K562 (cell line): ENCODE measurements at regions not wholly inside any gene's neighbourhood (a gene's known extent, or its start where the extent isn't known, plus 50 kb on each side); places are given as distances from the start of the nearest gene placed in this dataset.

Source experiments
- ATAC-seq: fragments of 200-7000 bp; cut with Tn5 transposase; 3 replicates; pipeline ENCODE4 v1.9.1; 2020; ENCODE audit warnings: moderate library complexity
- BruUV-seq: library from RNA; stranded (reverse); fragments of 400-500 nt; replicated peaks from 2 replicates; lab custom pipeline; 2021; lab: Mats Ljungman, UMichigan
- CTCF ChIA-PET: fragments of 300-600 bp; formaldehyde crosslinking; extraction: SDS; loops from one replicate; lab custom pipeline; 2021; ENCODE audit warnings: low intra/inter-chr PET ratio; lab: Yijun Ruan, JAX
- POLR2A ChIA-PET: fragments of 300-600, 350-650 bp; sonication (Branson Sonifier 250); formaldehyde crosslinking; extraction: SDS; loops from one replicate; lab custom pipeline; 2021; ENCODE audit warnings: antibody characterized with exemption, inconsistent platforms; lab: Yijun Ruan, JAX
- DNase-seq, 4 experiments: peaks; one replicate each; pipeline versions ENCODE4 v3.0.0 to v3.0.0-alpha.2; 2011 to 2018; ENCODE audit warnings: low spot score in 3 of 4, mixed read lengths in 3 of 4; ENCODE audit errors: extremely low read depth in 1 of 4
- FAIRE-seq: peaks from 2 replicates; lab custom pipeline; 2011; peaks lifted over from hg19 to GRCh38; lab: Jason Lieb, UNC
- H2AFZ ChIP-seq: 2 replicates; pipeline ENCODE4 v1.6.0; 2011; ENCODE audit warnings: low read depth, low read length, control low read depth, inconsistent platforms
- H3K27ac ChIP-seq: fragments of 200-600 bp; 3 replicates; pipeline ENCODE4 v1.8.0; 2011; ENCODE audit warnings: low read depth, mild to moderate bottlenecking, control low read depth, inconsistent platforms, low read length, moderate library complexity, mixed read lengths; ENCODE audit errors: extremely low read depth
- H3K27me3 ChIP-seq, 2 experiments: fragments of 300-600 bp in 1 of 2; 2 replicates in 1 of 2; 3 replicates in 1 of 2; pipeline versions ENCODE4 v1.6.0 to v1.8.0; 2011; ENCODE audit warnings: inconsistent platforms in 2 of 2, low read length in 2 of 2, mild to moderate bottlenecking in 1 of 2, mixed read lengths in 1 of 2, moderate library complexity in 1 of 2; ENCODE audit not compliant: control insufficient read depth in 2 of 2, insufficient read depth in 2 of 2
- H3K36me3 ChIP-seq: fragments of 300-600 bp; 3 replicates; pipeline ENCODE4 v1.8.0; 2011; ENCODE audit warnings: mild to moderate bottlenecking, low read length, inconsistent platforms; ENCODE audit not compliant: control insufficient read depth, insufficient read depth
- H3K4me1 ChIP-seq, 2 experiments: fragments of 200-600 bp in 1 of 2; replicated peaks in 1 of 2; 2 replicates in 1 of 2; 3 replicates in 1 of 2; pipeline versions ENCODE4 v1.5.1 to v1.8.0; 2011; ENCODE audit warnings: inconsistent platforms in 2 of 2, low read length in 2 of 2, mild to moderate bottlenecking in 1 of 2, mixed read lengths in 1 of 2, moderate library complexity in 1 of 2; ENCODE audit not compliant: control insufficient read depth in 2 of 2, insufficient read depth in 2 of 2
- H3K4me2 ChIP-seq: 2 replicates; pipeline ENCODE4 v1.6.1; 2011; ENCODE audit warnings: low read length, control low read depth, inconsistent platforms, mixed read lengths; ENCODE audit not compliant: insufficient read depth
- H3K4me3 ChIP-seq: fragments of 200-600 bp; sonication (generic), shearing (Covaris generic); 2 replicates; pipeline ENCODE4 v1.5.1; 2016; ENCODE audit warnings: control low read depth, inconsistent platforms
- H3K79me2 ChIP-seq: fragments of 200-600 bp; 3 replicates; pipeline ENCODE4 v1.8.0; 2011; ENCODE audit warnings: low read length, inconsistent platforms; ENCODE audit not compliant: control insufficient read depth, insufficient read depth
- H3K9ac ChIP-seq, 2 experiments: 2 replicates each; pipeline versions ENCODE4 v1.6.0 to v1.6.1; 2011; ENCODE audit warnings: low read depth in 2 of 2, low read length in 2 of 2, control low read depth in 1 of 2, inconsistent platforms in 1 of 2, mild to moderate bottlenecking in 1 of 2, mixed read lengths in 1 of 2; ENCODE audit not compliant: insufficient read depth in 1 of 2
- H3K9me1 ChIP-seq: one replicate; pipeline ENCODE4 v1.6.0; 2011; ENCODE audit warnings: inconsistent platforms, mild to moderate bottlenecking, low read length, moderate library complexity; ENCODE audit not compliant: control insufficient read depth, insufficient read depth
- H3K9me3 ChIP-seq: replicated peaks from 2 replicates; pipeline ENCODE4 v1.5.1; 2011; ENCODE audit warnings: low read depth, low read length, inconsistent platforms; ENCODE audit not compliant: control insufficient read depth, insufficient read depth
- H4K20me1 ChIP-seq: replicated peaks from 2 replicates; pipeline ENCODE4 v1.6.1; 2011; ENCODE audit warnings: low read length, inconsistent platforms, mixed read lengths; ENCODE audit not compliant: control insufficient read depth, insufficient read depth
- ASH1L ChIP-seq: fragments of 450-650 bp; IDR thresholded peaks from 2 replicates; pipeline ENCODE4 v1.6.1; 2018; ENCODE audit warnings: borderline replicate concordance, mild to moderate bottlenecking, low read depth; ENCODE audit not compliant: partially characterized antibody
- BRD9 ChIP-seq: fragments of 450-650 bp; IDR thresholded peaks from 2 replicates; pipeline ENCODE4 v1.6.1; 2018; ENCODE audit warnings: low read depth; ENCODE audit not compliant: partially characterized antibody
- CAMTA2 ChIP-seq: fragments of 250-450 bp; sonication (Bioruptor Pico); conservative IDR thresholded peaks from 2 replicates; pipeline ENCODE4 v1.5.1; 2022
- CBX3 ChIP-seq, 2 experiments: IDR thresholded peaks; 1 replicate in 1 of 2; 2 replicates in 1 of 2; pipeline ENCODE4 v1.6.1; 2012; ENCODE audit warnings: inconsistent platforms in 2 of 2, low read length in 2 of 2, borderline replicate concordance in 1 of 2, control low read depth in 1 of 2
- CBX8 ChIP-seq: fragments of 200-600 bp; sonication (generic); IDR thresholded peaks from 2 replicates; pipeline ENCODE4 v1.6.1; 2012; ENCODE audit warnings: borderline replicate concordance, mixed run types, low read depth, mild to moderate bottlenecking, moderate library complexity, mixed read lengths, low read length, control low read depth, inconsistent platforms; ENCODE audit not compliant: poor library complexity, severe bottlenecking; ENCODE audit errors: extremely low read depth
- SMAD1 ChIP-seq: fragments of 150-350 bp; IDR thresholded peaks from 2 replicates; pipeline ENCODE4 v1.6.1; 2014; ENCODE audit warnings: low read length, low read depth; ENCODE audit not compliant: partially characterized antibody
- SNIP1 ChIP-seq: fragments of 450-650 bp; IDR thresholded peaks from 2 replicates; pipeline ENCODE4 v1.7.1; 2017; ENCODE audit warnings: low read depth, mild to moderate bottlenecking
- ZFP36 ChIP-seq: fragments of 150-350 bp; IDR thresholded peaks from 2 replicates; pipeline ENCODE4 v1.6.1; 2018; ENCODE audit warnings: low read length, low read depth; ENCODE audit not compliant: partially characterized antibody
- ZNF134 ChIP-seq: fragments of 250-450 bp; sonication (Bioruptor Pico); conservative IDR thresholded peaks from 2 replicates; pipeline ENCODE4 v1.4.0; 2020
- ZNF253 ChIP-seq: fragments of 250-450 bp; sonication (Bioruptor Pico); conservative IDR thresholded peaks from 2 replicates; pipeline ENCODE4 v1.6.1; 2021; ENCODE audit warnings: mild to moderate bottlenecking
- ZNF584 ChIP-seq: fragments of 200-800 bp; sonication (Bioruptor generic); IDR thresholded peaks from 2 replicates; pipeline ENCODE4 v1.6.1; 2016; ENCODE audit warnings: low read depth, mild to moderate bottlenecking, missing genetic modification characterization, missing compliant biosample characterization
- ZNF77 ChIP-seq: fragments of 250-450 bp; sonication (Bioruptor Pico); IDR thresholded peaks from 2 replicates; pipeline ENCODE4 v1.5.0; 2020
- WGBS: fragments of 100-300 bp; shearing (Covaris generic); methylation state at CpG from one replicate; pipeline ENCODE4 v1.1.6; 2016; ENCODE audit warnings: low coverage, mixed read lengths; ENCODE audit not compliant: insufficient coverage; ENCODE audit errors: missing lambda C conversion rate; 5-methylcytosine and 5-hydroxymethylcytosine counted together
- in situ Hi-C: fragments of 300-500 bp; cut with MboI; formaldehyde crosslinking; loops from 4 replicates; pipeline ENCODE4 v1.15.0; 2018; ENCODE audit warnings: inconsistent platforms, mixed read lengths
- intact Hi-C: fragments of 100-400 bp; cut with micrococcal nuclease; formaldehyde crosslinking; loops from 2 replicates; pipeline ENCODE4 v1.14.2; 2022
- TF ChIP-seq, protein P1 (sequence below): fragments of 250-450 bp; sonication (Bioruptor Pico); IDR thresholded peaks from 2 replicates; pipeline ENCODE4 v1.5.0; 2021
- TF ChIP-seq, protein P2 (sequence below): sonication (generic); formaldehyde crosslinking; IDR thresholded peaks from 2 replicates; pipeline ENCODE4 v1.8.0; 2023; ENCODE audit warnings: mild to moderate bottlenecking, missing genetic modification reagents
- TF ChIP-seq, protein P3 (sequence below): sonication (generic); formaldehyde crosslinking; IDR thresholded peaks from 2 replicates; pipeline ENCODE4 v1.4.0; 2020; ENCODE audit warnings: mild to moderate bottlenecking, missing genetic modification reagents
- TF ChIP-seq, protein P4 (sequence below): fragments of 450-650 bp; conservative IDR thresholded peaks from 2 replicates; pipeline ENCODE4 v1.6.1; 2016; ENCODE audit warnings: missing genetic modification characterization, low read depth, mild to moderate bottlenecking, control low read depth, missing compliant biosample characterization
- TF ChIP-seq, protein P5 (sequence below): sonication (generic); formaldehyde crosslinking; IDR thresholded peaks from 2 replicates; pipeline ENCODE4 v1.8.0; 2022; ENCODE audit warnings: mild to moderate bottlenecking, missing genetic modification reagents

DNA sequence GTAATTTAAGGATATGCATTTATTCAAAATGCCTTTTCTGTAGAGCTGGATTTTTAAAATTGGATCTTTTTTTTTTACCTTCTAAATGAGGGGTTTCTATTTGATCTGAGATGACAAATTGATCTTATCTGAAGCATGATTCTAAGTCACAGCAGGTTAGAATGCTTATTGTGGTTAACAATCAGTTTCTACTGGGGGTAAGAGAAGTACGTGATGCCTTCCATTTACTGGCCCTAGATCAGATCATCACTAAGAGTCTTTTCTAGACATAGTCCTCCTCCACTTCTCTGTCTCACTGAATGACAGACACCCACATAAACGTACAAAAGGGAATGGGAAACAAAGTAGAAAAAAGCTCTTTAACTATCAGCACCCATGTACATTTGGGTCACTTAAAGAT is 231.9 kb downstream of the DMAC1 start:
- BruUV-seq: no TSS peak
- DNase-seq (no peak), FAIRE-seq (no peak), ATAC-seq (no peak)
- Histone ChIP-seq H3K9me1 (no peaks in the 10 kb centered on the region), H3K4me3 (no peak overlapping the region), H3K79me2 (no peaks in the 10 kb centered on the region), H3K36me3 (no peaks in the 10 kb centered on the region), H3K27me3 (no peaks in the 10 kb centered on the region), H3K4me2 (no peak overlapping the region), H2AFZ (no peak overlapping the region), H3K9ac (no peak overlapping the region), H4K20me1 (no peaks in the 10 kb centered on the region), H3K4me1 (no peaks in the 10 kb centered on the region), H3K27ac (no peak overlapping the region), H3K9me3 (no peaks in the 10 kb centered on the region; the same call in 1 of the 2 replicates)
- in situ Hi-C loops: no loop called here
- WGBS: 3% methylated on average over 2 of the region's 2 CpGs
- intact Hi-C loops: no loop called here
- POLR2A ChIA-PET: no interaction called here
- CTCF ChIA-PET: no interaction called here
- TF ChIP-seq ZNF134 (no peak), CBX3 (IDR thresholded peaks at IDR 0.05; ENCODE audit: borderline replicate concordance in 1 of 2, low read length in 2 of 2) (no peak), SNIP1 (no peak), BRD9 (no peak), CAMTA2 (no peak), SMAD1 (no peak), ZFP36 (no peak), ZNF584 (no peak), CBX8 (no peak), ASH1L (no peak), ZNF77 (CRISPR knock-in tag) (no peak), ZNF253 (CRISPR knock-in tag) (no peak)
- TF ChIP-seq, protein P1, sequence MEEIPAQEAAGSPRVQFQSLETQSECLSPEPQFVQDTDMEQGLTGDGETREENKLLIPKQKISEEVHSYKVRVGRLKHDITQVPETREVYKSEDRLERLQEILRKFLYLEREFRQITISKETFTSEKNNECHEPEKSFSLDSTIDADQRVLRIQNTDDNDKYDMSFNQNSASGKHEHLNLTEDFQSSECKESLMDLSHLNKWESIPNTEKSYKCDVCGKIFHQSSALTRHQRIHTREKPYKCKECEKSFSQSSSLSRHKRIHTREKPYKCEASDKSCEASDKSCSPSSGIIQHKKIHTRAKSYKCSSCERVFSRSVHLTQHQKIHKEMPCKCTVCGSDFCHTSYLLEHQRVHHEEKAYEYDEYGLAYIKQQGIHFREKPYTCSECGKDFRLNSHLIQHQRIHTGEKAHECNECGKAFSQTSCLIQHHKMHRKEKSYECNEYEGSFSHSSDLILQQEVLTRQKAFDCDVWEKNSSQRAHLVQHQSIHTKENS (CRISPR knock-in tag): no peak
- TF ChIP-seq, protein P2, sequence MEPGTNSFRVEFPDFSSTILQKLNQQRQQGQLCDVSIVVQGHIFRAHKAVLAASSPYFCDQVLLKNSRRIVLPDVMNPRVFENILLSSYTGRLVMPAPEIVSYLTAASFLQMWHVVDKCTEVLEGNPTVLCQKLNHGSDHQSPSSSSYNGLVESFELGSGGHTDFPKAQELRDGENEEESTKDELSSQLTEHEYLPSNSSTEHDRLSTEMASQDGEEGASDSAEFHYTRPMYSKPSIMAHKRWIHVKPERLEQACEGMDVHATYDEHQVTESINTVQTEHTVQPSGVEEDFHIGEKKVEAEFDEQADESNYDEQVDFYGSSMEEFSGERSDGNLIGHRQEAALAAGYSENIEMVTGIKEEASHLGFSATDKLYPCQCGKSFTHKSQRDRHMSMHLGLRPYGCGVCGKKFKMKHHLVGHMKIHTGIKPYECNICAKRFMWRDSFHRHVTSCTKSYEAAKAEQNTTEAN (CRISPR knock-in tag): no peak
- TF ChIP-seq, protein P3, sequence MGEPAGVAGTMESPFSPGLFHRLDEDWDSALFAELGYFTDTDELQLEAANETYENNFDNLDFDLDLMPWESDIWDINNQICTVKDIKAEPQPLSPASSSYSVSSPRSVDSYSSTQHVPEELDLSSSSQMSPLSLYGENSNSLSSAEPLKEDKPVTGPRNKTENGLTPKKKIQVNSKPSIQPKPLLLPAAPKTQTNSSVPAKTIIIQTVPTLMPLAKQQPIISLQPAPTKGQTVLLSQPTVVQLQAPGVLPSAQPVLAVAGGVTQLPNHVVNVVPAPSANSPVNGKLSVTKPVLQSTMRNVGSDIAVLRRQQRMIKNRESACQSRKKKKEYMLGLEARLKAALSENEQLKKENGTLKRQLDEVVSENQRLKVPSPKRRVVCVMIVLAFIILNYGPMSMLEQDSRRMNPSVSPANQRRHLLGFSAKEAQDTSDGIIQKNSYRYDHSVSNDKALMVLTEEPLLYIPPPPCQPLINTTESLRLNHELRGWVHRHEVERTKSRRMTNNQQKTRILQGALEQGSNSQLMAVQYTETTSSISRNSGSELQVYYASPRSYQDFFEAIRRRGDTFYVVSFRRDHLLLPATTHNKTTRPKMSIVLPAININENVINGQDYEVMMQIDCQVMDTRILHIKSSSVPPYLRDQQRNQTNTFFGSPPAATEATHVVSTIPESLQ: no peak
- TF ChIP-seq, protein P4, sequence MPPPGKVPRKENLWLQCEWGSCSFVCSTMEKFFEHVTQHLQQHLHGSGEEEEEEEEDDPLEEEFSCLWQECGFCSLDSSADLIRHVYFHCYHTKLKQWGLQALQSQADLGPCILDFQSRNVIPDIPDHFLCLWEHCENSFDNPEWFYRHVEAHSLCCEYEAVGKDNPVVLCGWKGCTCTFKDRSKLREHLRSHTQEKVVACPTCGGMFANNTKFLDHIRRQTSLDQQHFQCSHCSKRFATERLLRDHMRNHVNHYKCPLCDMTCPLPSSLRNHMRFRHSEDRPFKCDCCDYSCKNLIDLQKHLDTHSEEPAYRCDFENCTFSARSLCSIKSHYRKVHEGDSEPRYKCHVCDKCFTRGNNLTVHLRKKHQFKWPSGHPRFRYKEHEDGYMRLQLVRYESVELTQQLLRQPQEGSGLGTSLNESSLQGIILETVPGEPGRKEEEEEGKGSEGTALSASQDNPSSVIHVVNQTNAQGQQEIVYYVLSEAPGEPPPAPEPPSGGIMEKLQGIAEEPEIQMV: no peak
- TF ChIP-seq, protein P5, sequence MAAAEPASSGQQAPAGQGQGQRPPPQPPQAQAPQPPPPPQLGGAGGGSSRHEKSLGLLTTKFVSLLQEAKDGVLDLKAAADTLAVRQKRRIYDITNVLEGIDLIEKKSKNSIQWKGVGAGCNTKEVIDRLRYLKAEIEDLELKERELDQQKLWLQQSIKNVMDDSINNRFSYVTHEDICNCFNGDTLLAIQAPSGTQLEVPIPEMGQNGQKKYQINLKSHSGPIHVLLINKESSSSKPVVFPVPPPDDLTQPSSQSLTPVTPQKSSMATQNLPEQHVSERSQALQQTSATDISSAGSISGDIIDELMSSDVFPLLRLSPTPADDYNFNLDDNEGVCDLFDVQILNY (CRISPR knock-in tag): no peak
